ENCODE measurements at regions not wholly inside any gene's neighbourhood (a gene's known extent, or its start where the extent isn't known, plus 50 kb on each side); places are given as distances from the start of the nearest gene placed in this dataset.
A peak's percentile ranks its signal among the peaks of the same experiment; 100 is the strongest.
"Not testable (repeated sequence)": the region's sequence is repeated elsewhere in the genome, so short reads cannot be mapped to it uniquely, and the experiment has no call there.

DNA sequence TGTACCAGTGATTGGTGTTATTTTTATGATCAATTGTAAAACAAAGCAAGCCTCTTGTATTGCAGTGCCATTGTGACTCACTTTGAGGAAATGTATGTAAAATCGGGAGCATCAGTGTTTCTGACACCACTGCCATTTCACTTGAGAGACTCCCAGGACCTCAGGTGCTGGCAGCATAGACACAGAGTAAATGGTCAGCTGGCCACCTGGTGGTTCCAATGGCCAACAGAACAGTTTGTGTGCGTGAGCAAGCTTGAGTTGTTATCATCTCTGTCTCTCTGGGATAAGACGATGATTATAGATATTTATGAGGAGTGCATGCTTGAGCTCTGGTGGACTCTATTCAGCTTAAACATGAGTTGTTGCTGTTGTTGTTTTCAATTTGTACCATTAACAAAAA lies 356.6 kb downstream of the GUCY2F start:
- ATAC-seq (no peak), DNase-seq (no peak)
- H3K36me3 Mint-ChIP-seq, result no peaks in the 10 kb centered on the region
- peaks cover 0 to 10% (median 0%) of the 10 kb centered on the region in 9 donors for H3K9me3 Mint-ChIP-seq
- no peaks in the 10 kb centered on the region for H3K27me3 Mint-ChIP-seq
- no peaks in the 10 kb centered on the region for H3K4me1 Mint-ChIP-seq
- POLR2A ChIA-PET, result no interaction called here
- no peak overlapping the region for H3K27ac Mint-ChIP-seq
- no peak overlapping the region for H3K4me3 Mint-ChIP-seq

DNA sequence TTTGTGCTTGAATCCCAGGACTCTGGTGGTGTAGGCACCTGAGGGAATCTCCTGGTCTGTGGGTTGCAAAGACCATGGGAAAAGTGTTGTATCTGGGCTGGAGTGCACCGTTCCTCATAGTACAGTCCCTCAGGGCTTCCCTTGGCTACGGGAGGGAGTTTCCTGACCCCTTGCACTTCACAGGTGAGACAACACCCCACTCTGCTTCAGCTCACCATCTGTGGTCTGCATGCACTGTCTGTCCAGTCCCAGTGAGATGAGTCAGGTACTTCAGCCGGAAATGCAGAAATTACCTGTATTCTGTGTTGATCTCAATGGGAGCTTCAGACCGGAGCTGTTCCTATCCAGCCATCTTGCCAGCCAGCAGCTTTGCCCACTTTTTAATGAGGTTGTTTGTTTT lies 353.0 kb upstream of the IRS4 start:
- Mint-ChIP-seq H3K27me3 (no peaks in the 10 kb centered on the region), H3K4me3 (no peak overlapping the region), H3K4me1 (no peaks in the 10 kb centered on the region), H3K9me3 (peaks cover 0 to 27% (median 8%) of the 10 kb centered on the region in 9 donors), H3K36me3 (no peaks in the 10 kb centered on the region), H3K27ac (no peak overlapping the region)
- DNase-seq (no peak), ATAC-seq (no peak)
- POLR2A ChIA-PET, result no interaction called here

DNA sequence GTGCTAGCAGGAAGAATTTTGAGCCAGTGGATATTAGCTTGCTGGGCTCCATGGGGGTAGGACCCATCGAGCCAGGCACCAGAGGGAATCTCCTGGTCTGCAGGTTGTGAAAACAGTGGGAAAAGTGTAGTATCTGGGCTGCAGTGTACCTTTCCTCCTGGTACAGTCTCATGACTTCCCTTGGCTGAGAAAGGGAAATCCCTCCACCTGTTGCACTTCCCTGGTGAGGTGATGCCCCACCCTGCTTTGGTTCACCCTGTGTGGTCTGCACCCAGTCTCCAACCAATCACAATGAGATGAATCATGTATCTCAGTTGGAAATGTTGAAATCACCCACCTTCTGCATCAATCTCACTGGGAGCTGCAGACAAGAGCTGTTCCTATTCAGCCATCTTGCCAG lies 341.4 kb upstream of the IRS4 start:
- Mint-ChIP-seq H3K36me3 (no peaks in the 10 kb centered on the region), H3K4me3 (no peak overlapping the region), H3K27me3 (no peaks in the 10 kb centered on the region), H3K9me3 (peaks cover 0 to 17% (median 3%) of the 10 kb centered on the region in 9 donors), H3K4me1 (peaks cover 0 to 1% (median 0%) of the 10 kb centered on the region in 4 donors), H3K27ac (no peak overlapping the region)
- ATAC-seq (no peak), DNase-seq (no peak)
- POLR2A ChIA-PET, result no interaction called here

DNA sequence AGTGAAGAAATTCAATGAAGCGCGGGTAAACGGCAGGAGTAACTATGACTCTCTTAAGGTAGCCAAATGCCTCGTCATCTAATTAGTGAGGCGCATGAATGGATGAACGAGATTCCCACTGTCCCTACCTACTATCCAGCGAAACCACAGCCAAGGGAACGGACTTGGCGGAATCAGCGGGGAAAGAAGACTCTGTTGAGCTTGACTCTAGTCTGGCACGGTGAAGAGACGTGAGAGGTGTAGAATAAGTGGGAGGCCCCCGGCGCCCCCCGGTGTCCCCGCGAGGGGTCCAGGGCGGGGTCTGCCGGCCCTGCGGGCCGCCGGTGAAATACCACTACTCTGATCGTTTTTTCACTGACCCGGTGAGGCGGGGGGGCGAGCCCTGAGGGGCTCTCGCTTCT lies 317.8 kb upstream of the IRS4 start:
- ATAC-seq, H3K9me3 Mint-ChIP-seq, H3K27me3 Mint-ChIP-seq, POLR2A ChIA-PET, H3K27ac Mint-ChIP-seq, H3K4me3 Mint-ChIP-seq, H3K4me1 Mint-ChIP-seq, H3K36me3 Mint-ChIP-seq: not testable (repeated sequence)
- DNase-seq, result peak in 2 of 10 donors; percentile 1 to 7

DNA sequence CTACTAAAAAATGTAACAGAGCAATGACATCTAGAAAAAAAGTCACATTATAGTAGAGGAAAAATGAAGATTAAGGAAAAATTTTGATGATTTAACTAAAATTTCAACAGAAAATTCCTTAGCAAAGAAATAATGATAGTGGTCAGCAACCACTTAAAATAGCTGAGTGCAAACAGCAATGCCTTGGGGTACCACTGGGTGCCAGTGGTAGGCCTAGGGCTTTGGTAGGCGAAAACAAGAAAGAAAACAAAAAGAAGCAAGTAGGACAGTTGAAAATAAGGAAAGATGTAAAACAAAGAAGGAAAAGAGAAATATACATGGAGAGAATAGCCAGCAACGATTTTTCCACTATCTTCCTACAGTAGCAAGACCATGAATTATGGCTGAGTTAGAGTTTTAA lies 313.5 kb upstream of the IRS4 start:
- no peaks in the 10 kb centered on the region for H3K27me3 Mint-ChIP-seq

DNA sequence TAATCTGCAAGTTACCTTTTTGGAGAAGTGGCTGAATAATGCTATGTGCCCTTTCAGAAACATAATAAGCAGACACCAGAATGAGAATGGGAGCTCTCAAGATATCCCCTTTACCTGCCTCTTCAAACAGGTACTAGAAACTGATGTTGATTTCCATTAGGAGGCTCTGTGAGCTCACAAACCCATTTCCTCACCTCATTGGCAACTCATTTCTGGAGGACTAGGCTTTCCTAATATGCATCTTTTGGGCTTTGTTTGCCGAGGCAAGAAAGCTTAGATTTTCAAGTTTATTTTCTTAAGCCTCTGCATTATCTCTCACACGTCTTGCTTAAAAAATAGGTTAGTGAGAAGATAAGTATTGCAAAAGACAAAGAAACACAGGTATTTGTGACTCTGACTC lies 313.1 kb upstream of the IRS4 start:
- no peak for DNase-seq
- Mint-ChIP-seq H3K36me3 (no peaks in the 10 kb centered on the region), H3K27ac (no peak overlapping the region), H3K27me3 (no peaks in the 10 kb centered on the region), H3K4me3 (no peak overlapping the region), H3K9me3 (peaks cover 0 to 5% (median 0%) of the 10 kb centered on the region in 9 donors), H3K4me1 (no peaks in the 10 kb centered on the region)
- POLR2A ChIA-PET, result no interaction called here
- ATAC-seq, result no peak

More for the DNA sequence above, 313.5 kb upstream of the IRS4 start:
- peaks cover 0 to 5% (median 0%) of the 10 kb centered on the region in 9 donors for H3K9me3 Mint-ChIP-seq
- no peak overlapping the region for H3K4me3 Mint-ChIP-seq
- DNase-seq (no peak), ATAC-seq (no peak)
- POLR2A ChIA-PET, result no interaction called here
- H3K36me3 Mint-ChIP-seq, result no peaks in the 10 kb centered on the region
- no peaks in the 10 kb centered on the region for H3K4me1 Mint-ChIP-seq
- H3K27ac Mint-ChIP-seq, result no peak overlapping the region

DNA sequence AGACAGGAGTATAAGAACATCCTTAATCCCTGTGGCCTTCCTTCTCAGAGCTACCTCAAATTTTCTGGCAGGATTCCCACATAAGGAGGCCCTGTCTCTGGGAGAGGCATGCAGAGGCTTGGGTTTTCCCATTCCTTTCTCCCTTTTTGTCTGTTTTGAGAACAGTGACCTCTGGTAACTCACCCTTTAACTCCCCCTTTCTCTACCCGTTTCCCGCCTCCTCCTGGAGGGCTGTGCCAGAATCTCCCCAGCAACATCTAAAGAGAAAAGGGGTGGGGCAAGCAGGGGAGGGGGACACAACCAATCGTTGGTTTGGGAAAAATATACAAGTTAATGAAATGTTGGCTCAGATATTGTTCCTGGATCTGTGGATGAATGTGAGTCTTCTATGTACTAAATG lies 303.7 kb upstream of the IRS4 start:
- POLR2A ChIA-PET, result no interaction called here
- Mint-ChIP-seq H3K4me3 (no peak overlapping the region), H3K27me3 (no peaks in the 10 kb centered on the region), H3K9me3 (no peaks in the 10 kb centered on the region), H3K4me1 (no peaks in the 10 kb centered on the region), H3K27ac (no peak overlapping the region), H3K36me3 (no peaks in the 10 kb centered on the region)
- ATAC-seq (no peak), DNase-seq (no peak)

DNA sequence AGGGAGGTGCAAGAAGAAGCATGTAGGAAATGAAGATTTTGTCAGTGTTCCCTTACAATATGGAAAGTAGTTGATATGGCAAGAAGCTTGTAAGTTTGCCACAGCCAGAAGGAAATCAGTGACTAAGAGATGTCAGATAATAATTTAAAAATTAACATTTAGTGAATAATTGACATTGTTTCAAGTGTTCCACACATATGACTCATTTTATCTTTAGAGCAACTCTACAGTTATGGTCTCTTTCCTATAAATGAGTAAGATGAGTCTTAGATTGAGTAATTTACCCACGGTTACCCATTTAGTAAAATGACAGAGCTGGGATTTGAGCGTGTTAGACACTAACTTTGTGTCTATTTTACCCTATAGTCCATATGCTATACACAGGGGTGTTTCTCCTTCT lies 300.3 kb upstream of the IRS4 start:
- H3K4me1 Mint-ChIP-seq, result no peaks in the 10 kb centered on the region
- no peak overlapping the region for H3K27ac Mint-ChIP-seq
- H3K9me3 Mint-ChIP-seq, result peaks cover 0 to 9% (median 1%) of the 10 kb centered on the region in 9 donors
- no peaks in the 10 kb centered on the region for H3K27me3 Mint-ChIP-seq
- H3K36me3 Mint-ChIP-seq, result no peaks in the 10 kb centered on the region
- ATAC-seq (no peak), DNase-seq (no peak)
- no peak overlapping the region for H3K4me3 Mint-ChIP-seq
- POLR2A ChIA-PET, result no interaction called here

DNA sequence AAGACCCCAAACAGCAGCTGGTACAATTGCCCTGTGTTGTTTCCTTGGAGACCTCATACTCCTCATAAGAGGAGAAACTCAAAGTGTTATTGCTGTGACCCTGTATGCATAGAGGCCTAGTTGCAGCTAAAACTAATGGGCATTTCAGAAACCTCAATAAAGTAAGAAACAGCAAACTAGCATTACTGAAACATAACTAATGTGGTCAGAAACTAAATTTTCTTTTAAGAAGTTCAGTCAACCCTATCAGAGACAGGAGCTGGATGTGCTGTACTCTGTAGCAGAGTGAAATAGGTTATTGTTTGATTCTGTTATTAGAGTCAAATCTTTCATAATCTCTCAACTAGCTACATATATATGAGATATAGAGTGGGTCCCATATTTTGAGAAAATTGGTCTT lies 257.5 kb upstream of the IRS4 start:
- peaks cover 0 to 22% (median 2%) of the 10 kb centered on the region in 9 donors for H3K9me3 Mint-ChIP-seq
- ATAC-seq (no peak), DNase-seq (no peak)
- POLR2A ChIA-PET, result no interaction called here
- no peaks in the 10 kb centered on the region for H3K4me1 Mint-ChIP-seq
- H3K4me3 Mint-ChIP-seq, result no peak overlapping the region
- peaks cover 0 to 7% (median 0%) of the 10 kb centered on the region in 3 donors for H3K36me3 Mint-ChIP-seq
- no peak overlapping the region for H3K27ac Mint-ChIP-seq
- no peaks in the 10 kb centered on the region for H3K27me3 Mint-ChIP-seq

DNA sequence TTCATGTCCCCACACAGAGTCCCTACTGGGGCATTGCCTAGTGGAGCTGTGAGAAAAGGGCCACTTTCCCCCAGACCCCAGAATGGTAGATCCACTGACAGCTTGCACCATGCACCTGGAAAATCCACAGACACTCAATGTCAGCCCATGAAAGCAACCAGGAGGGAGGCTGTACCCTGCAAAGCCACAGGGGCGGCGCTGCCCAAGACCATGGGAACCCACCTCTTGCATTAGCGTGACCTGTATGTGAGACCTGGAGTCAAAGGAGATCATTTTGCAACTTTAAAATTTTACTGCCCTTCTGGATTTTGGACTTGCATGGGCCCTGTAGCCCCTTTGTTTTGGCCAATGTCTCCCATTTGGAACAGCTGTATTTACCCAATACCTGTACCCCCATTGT lies 236.5 kb upstream of the IRS4 start:
- DNase-seq, POLR2A ChIA-PET, ATAC-seq, H3K27me3 Mint-ChIP-seq, H3K4me1 Mint-ChIP-seq, H3K36me3 Mint-ChIP-seq, H3K27ac Mint-ChIP-seq, H3K9me3 Mint-ChIP-seq, H3K4me3 Mint-ChIP-seq: not testable (repeated sequence)

DNA sequence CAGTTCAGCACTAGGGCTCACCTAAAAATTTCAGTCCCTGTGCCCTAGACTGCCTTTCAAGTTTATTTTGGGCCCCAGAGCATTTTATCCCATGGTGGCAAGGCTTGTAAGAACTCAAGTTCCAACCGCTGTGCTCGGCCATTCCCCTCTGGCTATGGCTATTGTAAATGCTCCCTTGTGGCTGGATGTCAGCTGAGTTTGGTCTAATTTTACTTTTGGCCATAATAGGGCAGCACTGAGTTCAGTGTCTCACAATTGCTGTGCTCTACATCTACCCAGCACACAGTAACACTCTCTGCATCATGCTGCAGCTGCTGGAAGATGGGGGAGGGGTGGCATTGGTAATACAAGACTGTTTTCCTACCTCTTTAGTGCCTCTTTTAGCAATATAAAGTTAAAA lies 210.8 kb upstream of the IRS4 start:
- Mint-ChIP-seq H3K36me3 (no peaks in the 10 kb centered on the region), H3K4me3 (no peak overlapping the region), H3K4me1 (no peaks in the 10 kb centered on the region)

DNA sequence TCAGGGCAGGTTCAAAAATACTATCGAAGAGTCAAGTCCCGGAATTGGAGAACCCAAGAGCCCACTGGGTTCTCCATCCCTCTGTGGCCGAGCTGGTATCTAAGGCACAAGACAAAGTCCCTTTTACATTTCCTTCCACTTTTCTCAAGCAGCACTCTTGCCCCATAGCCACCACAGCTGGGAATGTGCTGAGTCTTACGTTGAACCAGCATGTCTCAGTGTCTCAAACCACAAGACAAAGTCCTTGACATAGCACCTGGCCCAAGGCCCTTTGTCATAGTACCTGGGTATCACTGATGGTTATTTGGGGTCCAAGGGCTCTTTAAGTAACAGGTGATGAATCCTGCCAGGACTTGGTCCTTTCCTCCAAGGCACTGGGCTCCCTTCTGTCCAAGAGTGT lies 210.2 kb upstream of the IRS4 start:
- H3K27ac Mint-ChIP-seq, result no peak overlapping the region
- H3K27me3 Mint-ChIP-seq, result no peaks in the 10 kb centered on the region
- no peak overlapping the region for H3K4me3 Mint-ChIP-seq
- H3K4me1 Mint-ChIP-seq, result no peaks in the 10 kb centered on the region
- H3K9me3 Mint-ChIP-seq, result peaks cover 0 to 18% (median 5%) of the 10 kb centered on the region in 9 donors
- no peak for DNase-seq
- ATAC-seq, result no peak
- no peaks in the 10 kb centered on the region for H3K36me3 Mint-ChIP-seq
- POLR2A ChIA-PET, result no interaction called here

More for the DNA sequence above, 210.8 kb upstream of the IRS4 start:
- no peak for ATAC-seq
- Mint-ChIP-seq H3K27me3 (no peaks in the 10 kb centered on the region), H3K9me3 (peaks cover 0 to 18% (median 5%) of the 10 kb centered on the region in 9 donors), H3K27ac (no peak overlapping the region)
- DNase-seq, result no peak
- POLR2A ChIA-PET, result no interaction called here

DNA sequence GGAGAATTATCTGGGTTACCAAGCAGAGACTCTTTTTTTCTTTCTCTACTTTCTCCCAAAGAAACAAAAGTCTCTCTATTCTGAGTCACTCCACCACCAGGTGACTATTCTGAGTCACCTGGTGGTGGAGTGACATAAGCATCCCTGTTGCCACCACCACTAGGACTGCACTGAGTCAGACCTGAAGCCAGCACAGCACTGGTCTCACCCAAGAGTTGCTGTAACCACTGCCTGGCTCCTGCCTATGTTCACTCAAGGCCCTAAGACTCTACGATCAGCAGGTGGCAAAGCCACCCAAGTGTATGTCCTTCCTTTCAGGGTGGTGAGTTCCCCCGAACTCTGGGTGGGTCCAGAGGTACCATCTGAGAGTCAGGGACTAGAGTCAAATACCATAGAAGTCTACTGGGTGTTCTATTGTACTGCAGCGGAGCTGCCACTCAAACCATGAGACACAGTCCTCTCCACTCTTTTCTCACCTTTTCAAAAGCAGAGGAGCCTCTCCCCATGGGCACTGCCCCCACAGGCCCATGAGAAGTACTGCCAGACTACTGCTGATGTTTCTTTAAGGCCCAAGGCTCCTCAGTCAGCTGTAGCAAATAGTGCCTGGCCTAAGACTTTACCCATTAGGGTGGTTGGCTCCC lies 209.6 kb upstream of the IRS4 start:
- H3K4me1 Mint-ChIP-seq, result no peaks in the 10 kb centered on the region
- no peaks in the 10 kb centered on the region for H3K27me3 Mint-ChIP-seq
- H3K4me3 Mint-ChIP-seq, result no peak overlapping the region
- no peak for DNase-seq
- H3K27ac Mint-ChIP-seq, result no peak overlapping the region
- ATAC-seq, result no peak
- no peaks in the 10 kb centered on the region for H3K36me3 Mint-ChIP-seq
- POLR2A ChIA-PET, result no interaction called here
- peaks cover 0 to 20% (median 9%) of the 10 kb centered on the region in 9 donors for H3K9me3 Mint-ChIP-seq

DNA sequence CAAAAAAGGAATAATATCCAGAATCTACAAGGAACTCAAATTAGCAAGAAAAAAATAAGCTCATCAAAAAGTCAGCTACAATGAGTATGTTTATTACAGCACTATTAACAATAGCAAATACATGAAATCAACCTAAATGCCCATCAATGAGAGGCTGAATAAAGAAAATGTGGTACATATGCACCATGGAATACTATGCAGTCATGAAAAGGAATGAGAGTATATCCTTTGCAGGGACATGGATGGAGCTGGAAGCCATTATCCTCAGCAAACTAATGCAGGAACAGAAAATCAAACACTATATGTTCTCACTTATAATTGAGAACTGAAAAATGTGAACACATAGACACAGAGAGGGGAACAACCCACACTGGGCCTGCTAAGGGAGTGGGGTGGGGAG lies 178.4 kb upstream of the IRS4 start:
- no peaks in the 10 kb centered on the region for H3K27me3 Mint-ChIP-seq

More for the DNA sequence above, 178.4 kb upstream of the IRS4 start:
- H3K4me3 Mint-ChIP-seq, result no peak overlapping the region
- H3K9me3 Mint-ChIP-seq, result peaks cover 0 to 53% (median 8%) of the 10 kb centered on the region in 9 donors
- POLR2A ChIA-PET, result no interaction called here
- ATAC-seq (no peak), DNase-seq (no peak)
- peaks cover 0 to 2% (median 0%) of the 10 kb centered on the region in 4 donors for H3K4me1 Mint-ChIP-seq
- H3K27ac Mint-ChIP-seq, result no peak overlapping the region
- H3K36me3 Mint-ChIP-seq, result peaks cover 0 to 2% (median 0%) of the 10 kb centered on the region in 3 donors

All from naive thymus-derived CD8-positive, alpha-beta T cell (primary cell).